ENCODE measurements at regions not wholly inside any gene's neighbourhood (a gene's known extent, or its start where the extent isn't known, plus 50 kb on each side); places are given as distances from the start of the nearest gene placed in this dataset.

DNA sequence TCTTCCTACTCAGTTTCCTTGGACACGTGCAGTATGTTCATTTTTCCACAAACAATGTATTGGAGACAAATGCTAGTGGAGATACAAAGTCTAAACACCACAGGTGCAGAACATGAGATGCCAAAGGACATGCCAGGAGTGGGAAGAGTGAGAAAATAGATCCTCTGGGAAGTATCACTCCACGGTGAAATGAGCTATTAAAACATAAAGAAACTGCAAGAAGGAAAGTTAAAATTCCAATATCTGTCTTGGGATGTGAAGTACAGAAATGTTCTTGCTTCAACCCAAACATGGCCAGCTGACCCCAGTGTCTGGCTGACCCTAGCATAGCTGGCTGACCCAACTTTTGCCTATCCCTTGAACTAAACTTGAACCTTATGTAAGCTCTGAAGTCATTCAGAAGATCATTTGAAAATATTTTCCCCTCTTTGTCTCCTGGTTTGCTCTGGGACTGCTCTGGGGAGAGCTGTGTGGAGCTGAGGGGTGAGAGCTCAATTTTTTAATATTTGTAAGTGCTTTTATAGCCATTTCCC, 59.5 kb downstream of the FZD1 start:
- no peak for DNase-seq (ENCODE audit: low read depth, low spot score)
- no peak overlapping the region for H3K27ac ChIP-seq

DNA sequence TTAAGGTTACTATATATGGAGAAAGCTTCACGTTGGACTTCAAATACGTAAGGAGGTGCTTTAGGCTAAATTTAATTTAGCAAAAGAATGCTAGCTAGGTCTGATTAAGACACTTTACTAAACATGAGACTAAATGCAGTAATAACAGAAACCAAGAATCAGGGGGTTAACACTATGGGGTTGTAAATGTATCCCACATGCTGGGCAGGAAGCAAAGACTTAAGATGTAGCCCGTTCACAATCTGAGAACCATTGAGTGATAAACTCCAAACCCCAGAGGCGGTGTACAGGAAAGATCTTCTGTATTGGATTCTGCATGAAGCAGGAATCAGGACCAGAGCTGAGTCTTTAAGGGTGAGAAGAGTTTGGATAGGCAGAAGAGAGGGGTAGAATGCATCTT, 60.4 kb downstream of the FZD1 start:
- H3K27ac ChIP-seq = no peak overlapping the region
- DNase-seq (ENCODE audit: low read depth, low spot score) = no peak

DNA sequence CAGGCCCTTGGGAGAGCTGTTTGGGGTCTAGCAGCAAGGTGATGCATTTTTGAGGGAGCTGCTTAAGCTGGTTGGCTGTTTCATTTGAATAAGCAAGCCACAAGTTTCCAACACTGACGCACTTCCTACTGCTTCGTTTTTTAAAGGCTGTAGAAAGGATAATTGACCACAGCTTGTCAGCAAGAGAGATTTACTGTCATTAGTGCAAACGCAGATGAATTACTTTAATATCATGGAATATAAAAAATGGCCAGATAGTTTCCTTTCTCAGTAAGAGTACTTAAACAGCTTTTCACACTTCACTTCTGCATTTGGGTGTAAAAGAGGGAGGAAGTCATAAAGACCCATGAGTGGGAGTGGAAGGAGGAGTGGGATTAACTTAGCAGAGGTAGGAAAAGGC, 61.5 kb downstream of the FZD1 start:
- no peak overlapping the region for H3K27ac ChIP-seq
- DNase-seq (ENCODE audit: low read depth, low spot score) = no peak

DNA sequence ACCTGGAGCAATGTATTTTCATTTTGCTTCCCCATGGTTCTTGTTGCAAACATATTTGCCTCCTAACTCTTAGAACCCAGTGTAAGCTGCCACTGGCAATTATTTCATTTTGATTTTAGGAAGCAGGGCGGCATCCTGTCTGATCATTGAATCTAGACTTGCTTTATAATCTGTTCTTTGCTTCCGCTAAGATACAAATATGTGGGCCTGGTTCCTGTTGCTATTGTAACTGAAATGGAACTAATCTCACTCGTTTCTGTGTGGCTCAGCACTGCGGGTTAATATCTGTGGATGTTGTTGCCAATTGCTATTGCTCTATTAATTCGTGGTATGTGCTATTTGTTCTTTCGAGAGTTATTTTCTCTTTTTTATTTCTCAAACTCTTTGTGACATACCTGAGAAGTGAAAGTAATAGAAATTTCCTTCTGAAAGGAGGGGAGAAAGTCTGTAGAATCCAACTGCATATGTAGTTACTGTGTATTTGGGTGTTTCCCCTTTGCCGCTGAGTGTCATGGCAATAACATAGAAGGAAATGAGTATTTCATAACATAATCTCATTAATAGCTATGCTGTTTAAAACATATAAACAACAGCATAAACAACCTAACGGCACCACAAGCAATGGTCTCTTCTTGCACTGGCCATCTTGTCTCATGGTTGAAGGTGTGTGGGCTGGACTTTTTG, 62.4 kb downstream of the FZD1 start:
- no peak overlapping the region for H3K27ac ChIP-seq
- no peak for DNase-seq (ENCODE audit: low read depth, low spot score)

DNA sequence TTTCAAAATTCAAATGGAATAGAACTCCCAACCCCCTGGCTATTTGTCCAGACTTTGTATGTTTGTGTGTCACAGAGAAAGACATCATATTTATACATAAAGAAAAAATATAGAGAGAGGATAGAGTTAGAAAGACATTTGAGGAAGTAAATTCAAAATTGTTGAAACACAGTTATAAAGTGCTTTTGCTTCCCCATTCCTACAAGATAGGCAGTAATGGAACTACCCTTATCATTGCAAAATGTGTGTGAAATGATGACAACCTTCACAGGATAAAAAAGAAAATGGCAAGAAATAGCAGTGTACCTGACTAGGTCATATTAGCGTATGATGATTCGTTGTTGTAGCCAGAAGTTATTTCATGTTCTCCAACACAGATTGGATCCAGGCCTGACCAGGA, 63.1 kb downstream of the FZD1 start:
- DNase-seq (ENCODE audit: low read depth, low spot score) = no peak
- H3K27ac ChIP-seq = no peak overlapping the region

DNA sequence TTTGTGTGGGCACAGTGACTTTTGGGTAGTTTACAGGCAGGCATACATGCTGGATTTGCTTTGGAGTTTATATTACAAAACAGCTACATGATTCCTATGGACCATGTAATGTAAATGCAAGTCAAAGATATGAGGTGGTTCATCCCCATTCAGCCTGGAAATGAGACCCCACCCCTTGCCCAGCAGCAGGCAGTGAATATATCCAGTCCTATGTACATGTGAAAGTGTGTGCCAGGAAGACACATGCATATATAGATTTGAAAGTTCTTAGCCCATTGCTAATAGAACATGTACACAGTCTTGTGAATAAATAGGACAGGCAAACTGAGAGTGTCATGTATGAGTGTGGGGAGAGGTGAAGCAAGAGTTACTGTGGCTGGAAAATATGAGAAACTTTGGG, 65.3 kb downstream of the FZD1 start:
- no peak for DNase-seq (ENCODE audit: low read depth, low spot score)

GRCh38 chr7:91330191-91330808, 66.1 kb downstream of the FZD1 start:
- H3K27ac ChIP-seq = no peak overlapping the region

More for the DNA sequence above, 65.3 kb downstream of the FZD1 start:
- no peak overlapping the region for H3K27ac ChIP-seq

DNA sequence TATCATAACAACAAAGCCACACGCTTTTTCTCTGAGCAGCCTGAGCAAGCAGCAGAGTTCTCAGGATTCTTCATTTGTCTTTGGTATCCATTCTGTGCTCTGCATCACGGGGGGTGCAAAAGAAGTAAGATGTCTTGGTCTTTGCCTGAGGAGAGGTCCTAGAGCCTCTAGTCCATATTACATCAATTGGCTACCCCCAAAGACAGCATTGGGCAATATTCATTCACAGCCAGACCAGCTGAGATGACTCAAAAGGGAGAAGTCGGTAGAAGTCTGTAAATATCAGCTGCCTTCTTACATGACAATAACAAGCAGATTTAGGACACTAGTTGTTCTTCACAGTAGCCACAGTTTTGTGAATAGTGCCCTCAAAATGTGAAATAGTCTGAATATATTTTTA, 66.6 kb downstream of the FZD1 start:
- DNase-seq (ENCODE audit: low read depth, low spot score) = no peak
- H3K27ac ChIP-seq = no peak overlapping the region

More at GRCh38 chr7:91330191-91330808, 66.1 kb downstream of the FZD1 start:
- DNase-seq (ENCODE audit: low read depth, low spot score) = no peak

- DNase-seq (ENCODE audit: low read depth, low spot score) = no peak
- H3K27ac ChIP-seq = no peak overlapping the region
These were observed 71.9 kb downstream of the FZD1 start for GRCh38 chr7:91336106-91336505.

DNA sequence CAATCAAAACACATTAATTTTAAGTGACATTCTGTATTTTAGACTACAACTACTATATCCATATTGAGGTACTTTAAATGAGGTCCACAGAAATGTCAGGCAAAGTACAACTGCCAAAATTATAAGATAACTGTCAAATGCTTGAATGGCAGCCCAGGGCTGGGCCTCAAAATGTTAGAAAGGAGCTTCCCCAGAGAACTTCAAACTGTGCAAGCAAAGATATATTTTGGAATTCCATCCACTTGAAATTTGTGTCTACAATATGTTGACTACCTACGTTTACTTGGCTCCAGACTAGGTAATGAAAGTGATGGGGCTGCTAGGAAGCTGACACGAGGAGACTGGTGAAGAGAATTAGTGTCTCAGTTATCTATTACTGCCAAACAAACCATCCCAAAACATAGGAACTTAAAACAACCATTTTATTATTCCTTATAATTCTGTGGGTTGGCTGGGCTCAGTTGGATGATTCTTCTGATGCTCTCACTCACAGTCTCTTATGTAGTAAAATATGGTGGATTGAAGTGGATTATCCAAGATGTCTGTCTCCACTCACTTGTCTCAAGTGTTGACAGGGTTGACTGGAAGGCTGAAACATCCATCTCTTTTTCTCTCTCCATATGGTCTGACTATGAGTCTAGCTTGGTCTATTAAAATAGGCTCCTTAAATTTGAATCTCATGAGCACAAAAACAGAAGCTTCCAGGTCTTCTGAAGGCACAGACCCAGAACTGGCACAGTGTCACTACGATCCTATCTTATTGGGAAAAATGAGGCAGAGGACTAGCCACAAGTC, 74.2 kb downstream of the FZD1 start:
- no peak for DNase-seq (ENCODE audit: low read depth, low spot score)
- H3K27ac ChIP-seq = no peak overlapping the region

- H3K27ac ChIP-seq = no peak overlapping the region
- DNase-seq (ENCODE audit: low read depth, low spot score) = no peak
These were observed 78.1 kb downstream of the FZD1 start for GRCh38 chr7:91342346-91342745.

DNA sequence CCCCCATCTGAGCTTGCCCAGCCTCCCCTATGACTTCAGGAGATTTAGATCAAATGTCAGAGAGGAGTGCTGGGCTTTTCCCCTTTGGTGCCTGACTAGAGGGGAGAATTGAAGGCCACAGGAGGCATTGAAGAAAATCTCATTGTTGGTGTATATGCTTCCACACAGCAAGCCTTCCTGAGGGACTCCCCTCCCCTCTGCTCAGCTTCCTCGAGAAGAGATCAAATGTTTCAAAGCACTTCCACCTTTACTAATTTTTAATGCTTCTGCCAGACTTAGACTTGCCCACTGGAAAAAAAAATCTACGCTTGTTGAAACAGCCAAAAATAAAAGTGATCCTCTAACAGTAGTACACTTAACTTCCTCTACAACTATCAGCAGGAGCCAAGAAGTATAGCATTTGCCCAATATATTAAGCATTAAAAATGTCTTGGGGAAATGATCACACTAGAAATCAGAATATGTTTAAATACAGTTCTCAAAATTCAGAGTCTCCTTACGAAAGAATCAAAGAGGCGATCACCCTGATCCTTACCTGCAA, 79.3 kb downstream of the FZD1 start:
- no peak for DNase-seq (ENCODE audit: low read depth, low spot score)
- H3K27ac ChIP-seq = no peak overlapping the region

- DNase-seq (ENCODE audit: low read depth, low spot score) = no peak
- H3K27ac ChIP-seq = no peak overlapping the region
These were observed 79.9 kb downstream of the FZD1 start for GRCh38 chr7:91343996-91344629.

- DNase-seq (ENCODE audit: low read depth, low spot score) = no peak
These were observed 80.7 kb downstream of the FZD1 start for GRCh38 chr7:91344911-91345310.

GRCh38 chr7:91345449-91345848, 81.2 kb downstream of the FZD1 start:
- H3K27ac ChIP-seq = no peak overlapping the region
- no peak for DNase-seq (ENCODE audit: low read depth, low spot score)

More at GRCh38 chr7:91344911-91345310, 80.7 kb downstream of the FZD1 start:
- H3K27ac ChIP-seq = no peak overlapping the region

- no peak for DNase-seq (ENCODE audit: low read depth, low spot score)
- H3K27ac ChIP-seq = no peak overlapping the region
These were observed 82.2 kb downstream of the FZD1 start for GRCh38 chr7:91346426-91346825.

DNA sequence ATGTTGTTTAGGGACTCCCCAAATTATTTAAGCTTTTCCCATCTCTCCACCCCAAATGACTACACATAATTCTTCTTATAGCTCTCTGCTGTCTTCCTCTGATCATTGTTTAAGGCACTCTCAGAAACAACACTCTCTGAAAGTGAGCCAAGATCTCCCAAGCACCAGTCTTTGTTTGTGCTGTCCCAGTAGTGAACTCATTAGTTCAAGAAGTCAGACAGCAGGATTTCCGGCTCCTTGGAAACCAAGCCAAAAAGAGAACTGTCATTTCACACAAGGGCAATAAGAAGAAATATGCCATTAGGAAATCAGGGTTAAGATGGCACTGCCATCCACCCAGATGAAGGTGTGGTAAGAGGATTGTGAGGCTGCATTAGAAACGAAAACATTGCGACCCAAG, 83.1 kb downstream of the FZD1 start:
- no peak for DNase-seq (ENCODE audit: low read depth, low spot score)
- H3K27ac ChIP-seq = no peak overlapping the region

DNA sequence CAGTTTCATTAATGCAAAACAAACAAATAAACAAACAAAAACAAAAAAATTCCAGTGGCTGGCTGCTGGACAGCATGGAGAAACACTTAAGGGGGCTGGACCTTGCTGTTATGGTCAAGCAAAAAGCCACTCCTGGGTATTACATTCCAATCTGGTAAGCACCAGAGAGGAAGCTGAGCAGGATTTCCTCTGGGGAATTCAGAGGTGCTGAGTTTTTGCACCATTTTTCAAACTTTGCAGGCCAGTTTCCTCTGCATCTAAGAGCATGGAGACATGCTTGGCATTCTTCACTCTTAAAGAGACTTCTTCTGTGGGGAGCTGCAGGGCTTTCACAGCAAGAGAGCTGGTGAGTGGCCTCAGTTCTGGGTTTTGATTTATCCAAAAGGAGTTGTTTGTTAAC, 84.5 kb downstream of the FZD1 start:
- DNase-seq (ENCODE audit: low read depth, low spot score) = no peak
- H3K27ac ChIP-seq = no peak overlapping the region

GRCh38 chr7:91351374-91351773, 87.1 kb downstream of the FZD1 start:
- DNase-seq (ENCODE audit: low read depth, low spot score) = peak; percentile 31
- H3K27ac ChIP-seq = no peak overlapping the region

DNA sequence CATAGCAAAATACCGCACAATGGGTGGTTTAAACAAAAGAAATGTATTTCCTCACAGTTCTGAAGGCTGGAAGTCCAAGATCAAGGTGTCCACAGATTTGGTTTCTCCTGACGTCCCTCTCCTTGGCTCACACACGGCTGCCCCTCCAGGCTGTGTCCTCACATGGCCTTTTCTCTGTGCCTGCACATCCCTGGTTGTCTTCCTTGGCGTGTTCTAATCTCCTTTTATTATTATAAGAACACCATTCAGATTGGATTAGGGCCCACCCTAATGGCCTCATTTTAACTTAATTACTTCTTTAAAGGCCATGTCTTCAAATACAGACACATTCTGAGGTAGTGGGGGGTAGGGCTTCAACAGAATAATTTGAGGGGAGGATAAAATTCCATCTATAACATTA, 87.9 kb downstream of the FZD1 start:
- H3K27ac ChIP-seq = no peak overlapping the region
- DNase-seq (ENCODE audit: low read depth, low spot score) = no peak

Measured in epithelial cell of prostate (primary cell).